Activated CD4-positive, alpha-beta T cell treated with anti-CD3 and anti-CD28 coated beads, Interleukin-2, amount 10 ng/mL, durations not matched to agents 7 days and 5 days (primary cell): ENCODE measurements at regions not wholly inside any gene's neighbourhood (a gene's known extent, or its start where the extent isn't known, plus 50 kb on each side); places are given as distances from the start of the nearest gene placed in this dataset.
"Not testable (repeated sequence)": the region's sequence is repeated elsewhere in the genome, so short reads cannot be mapped to it uniquely, and the experiment has no call there.

Experiments used
- CTCF ChIA-PET: fragments of 350-600 bp; sonication (Branson Sonifier 250); formaldehyde crosslinking; loops from one replicate; lab custom pipeline; 2021; ENCODE audit warnings: antibody characterized with exemption; lab: Charles Lee
- POLR2A ChIA-PET: fragments of 350-600 bp; sonication (Branson Sonifier 250); formaldehyde crosslinking; loops from one replicate; lab custom pipeline; 2021; ENCODE audit warnings: antibody characterized with exemption; lab: Charles Lee
- DNase-seq: peaks from one replicate; pipeline ENCODE4 v3.0.0-alpha.2; 2020
- H3K27ac Mint-ChIP-seq: one replicate; pipeline ENCODE4 v1.8.0; 2021; ENCODE audit warnings: mild to moderate bottlenecking, moderate library complexity, mixed read lengths
- H3K27me3 Mint-ChIP-seq: one replicate; pipeline ENCODE4 v1.8.0; 2021; ENCODE audit warnings: mixed read lengths
- H3K36me3 Mint-ChIP-seq: one replicate; pipeline ENCODE4 v1.8.0; 2021; ENCODE audit warnings: low read depth, mixed read lengths
- H3K4me1 Mint-ChIP-seq: one replicate; pipeline ENCODE4 v1.8.0; 2021; ENCODE audit warnings: mixed read lengths
- H3K4me3 Mint-ChIP-seq: one replicate; pipeline ENCODE4 v1.8.0; 2021; ENCODE audit warnings: mild to moderate bottlenecking, moderate library complexity, mixed read lengths
- H3K9me3 Mint-ChIP-seq: one replicate; pipeline ENCODE4 v1.8.0; 2021; ENCODE audit warnings: mixed read lengths

- Mint-ChIP-seq H3K4me3 (no peak overlapping the region), H3K27ac (no peak overlapping the region), H3K27me3 (no peaks in the 10 kb centered on the region), H3K9me3 (no peaks in the 10 kb centered on the region), H3K4me1 (no peaks in the 10 kb centered on the region), H3K36me3 (no peaks in the 10 kb centered on the region)
- POLR2A ChIA-PET: no interaction called here
- DNase-seq: no peak
- CTCF ChIA-PET: no interaction called here
These were observed 241.3 kb upstream of the SETMAR start for GRCh38 chr3:4061783-4062360.

GRCh38 chr3:4062621-4063020 is 240.5 kb upstream of the SETMAR start:
- Mint-ChIP-seq H3K27ac (no peak overlapping the region), H3K27me3 (no peaks in the 10 kb centered on the region), H3K4me3 (no peak overlapping the region), H3K9me3 (no peaks in the 10 kb centered on the region), H3K4me1 (no peaks in the 10 kb centered on the region), H3K36me3 (no peaks in the 10 kb centered on the region)
- POLR2A ChIA-PET: no interaction called here
- CTCF ChIA-PET: no interaction called here
- DNase-seq: no peak

- CTCF ChIA-PET: no interaction called here
These were observed 239.1 kb upstream of the SETMAR start for GRCh38 chr3:4063916-4064574.

GRCh38 chr3:4065085-4065484 is 238.1 kb upstream of the SETMAR start:
- no peak for DNase-seq
- POLR2A ChIA-PET: no interaction called here

More at GRCh38 chr3:4063916-4064574, 239.1 kb upstream of the SETMAR start:
- H3K9me3 Mint-ChIP-seq: no peaks in the 10 kb centered on the region
- H3K4me1 Mint-ChIP-seq: no peaks in the 10 kb centered on the region
- no peak overlapping the region for H3K4me3 Mint-ChIP-seq
- no peak overlapping the region for H3K27ac Mint-ChIP-seq
- POLR2A ChIA-PET: no interaction called here
- DNase-seq: no peak
- H3K27me3 Mint-ChIP-seq: no peaks in the 10 kb centered on the region
- no peaks in the 10 kb centered on the region for H3K36me3 Mint-ChIP-seq

GRCh38 chr3:4065554-4065953 is 237.6 kb upstream of the SETMAR start:
- POLR2A ChIA-PET: no interaction called here
- Mint-ChIP-seq H3K9me3 (no peaks in the 10 kb centered on the region), H3K4me1 (no peaks in the 10 kb centered on the region), H3K36me3 (no peaks in the 10 kb centered on the region), H3K27ac (no peak overlapping the region), H3K27me3 (no peaks in the 10 kb centered on the region), H3K4me3 (no peak overlapping the region)
- DNase-seq: no peak
- CTCF ChIA-PET: no interaction called here

More at GRCh38 chr3:4065085-4065484, 238.1 kb upstream of the SETMAR start:
- Mint-ChIP-seq H3K9me3 (no peaks in the 10 kb centered on the region), H3K36me3 (no peaks in the 10 kb centered on the region), H3K27me3 (no peaks in the 10 kb centered on the region), H3K27ac (no peak overlapping the region), H3K4me1 (no peaks in the 10 kb centered on the region), H3K4me3 (no peak overlapping the region)
- CTCF ChIA-PET: no interaction called here

- CTCF ChIA-PET: no interaction called here
- H3K4me3 Mint-ChIP-seq: no peak overlapping the region
- POLR2A ChIA-PET: no interaction called here
- H3K27ac Mint-ChIP-seq: no peak overlapping the region
- no peaks in the 10 kb centered on the region for H3K36me3 Mint-ChIP-seq
- H3K9me3 Mint-ChIP-seq: peaks cover 2% of the 10 kb centered on the region
- no peak for DNase-seq
- H3K27me3 Mint-ChIP-seq: no peaks in the 10 kb centered on the region
- no peaks in the 10 kb centered on the region for H3K4me1 Mint-ChIP-seq
These were observed 235.3 kb upstream of the SETMAR start for GRCh38 chr3:4067893-4068292.

GRCh38 chr3:4069796-4070195 is 233.4 kb upstream of the SETMAR start:
- Mint-ChIP-seq H3K27me3 (no peaks in the 10 kb centered on the region), H3K4me1 (no peaks in the 10 kb centered on the region), H3K9me3 (peaks cover 2% of the 10 kb centered on the region), H3K27ac (no peak overlapping the region), H3K36me3 (no peaks in the 10 kb centered on the region), H3K4me3 (no peak overlapping the region)
- ChIA-PET CTCF (no interaction called here), POLR2A (no interaction called here)
- DNase-seq: no peak

GRCh38 chr3:4071481-4072184 is 231.5 kb upstream of the SETMAR start:
- no peaks in the 10 kb centered on the region for H3K4me1 Mint-ChIP-seq
- peak; percentile 6 for DNase-seq
- H3K9me3 Mint-ChIP-seq: peaks cover 2% of the 10 kb centered on the region
- no peaks in the 10 kb centered on the region for H3K27me3 Mint-ChIP-seq
- no peak overlapping the region for H3K4me3 Mint-ChIP-seq
- H3K27ac Mint-ChIP-seq: no peak overlapping the region
- H3K36me3 Mint-ChIP-seq: no peaks in the 10 kb centered on the region
- POLR2A ChIA-PET: no interaction called here
- CTCF ChIA-PET: interaction anchor here (0.5 kb wide), 1 partner anchor 575 kb away, joined by 7 read pairs; no protein-coding TSS in a partner anchor

- H3K4me1 Mint-ChIP-seq, CTCF ChIA-PET: not testable (repeated sequence)
These were observed 225.9 kb upstream of the SETMAR start for GRCh38 chr3:4077278-4077677.

GRCh38 chr3:4077950-4078349 is 225.2 kb upstream of the SETMAR start:
- Mint-ChIP-seq H3K27me3 (no peaks in the 10 kb centered on the region), H3K27ac (no peak overlapping the region), H3K36me3 (no peaks in the 10 kb centered on the region), H3K9me3 (peaks cover 2% of the 10 kb centered on the region), H3K4me1 (no peaks in the 10 kb centered on the region), H3K4me3 (no peak overlapping the region)
- ChIA-PET CTCF (no interaction called here), POLR2A (no interaction called here)
- DNase-seq: no peak

More at GRCh38 chr3:4077278-4077677, 225.9 kb upstream of the SETMAR start:
- H3K27me3 Mint-ChIP-seq, POLR2A ChIA-PET, H3K27ac Mint-ChIP-seq, H3K9me3 Mint-ChIP-seq, H3K4me3 Mint-ChIP-seq, DNase-seq, H3K36me3 Mint-ChIP-seq: not testable (repeated sequence)

- peaks cover 2% of the 10 kb centered on the region for H3K9me3 Mint-ChIP-seq
- no peak overlapping the region for H3K27ac Mint-ChIP-seq
- H3K27me3 Mint-ChIP-seq: peaks cover 4% of the 10 kb centered on the region
- POLR2A ChIA-PET: no interaction called here
- H3K36me3 Mint-ChIP-seq: no peaks in the 10 kb centered on the region
- no peak for DNase-seq
- no peak overlapping the region for H3K4me3 Mint-ChIP-seq
- no peaks in the 10 kb centered on the region for H3K4me1 Mint-ChIP-seq
- CTCF ChIA-PET: no interaction called here
These were observed 224.3 kb upstream of the SETMAR start for GRCh38 chr3:4078903-4079302.

- Mint-ChIP-seq H3K4me1 (no peaks in the 10 kb centered on the region), H3K27ac (no peak overlapping the region), H3K27me3 (peaks cover 4% of the 10 kb centered on the region), H3K4me3 (no peak overlapping the region), H3K36me3 (no peaks in the 10 kb centered on the region), H3K9me3 (peaks cover 2% of the 10 kb centered on the region)
- CTCF ChIA-PET: no interaction called here
- POLR2A ChIA-PET: no interaction called here
- DNase-seq: no peak
These were observed 223.6 kb upstream of the SETMAR start for GRCh38 chr3:4079339-4080195.
